ENCODE measurements at regions not wholly inside any gene's neighbourhood (a gene's known extent, or its start where the extent isn't known, plus 50 kb on each side); places are given as distances from the start of the nearest gene placed in this dataset.

DNA sequence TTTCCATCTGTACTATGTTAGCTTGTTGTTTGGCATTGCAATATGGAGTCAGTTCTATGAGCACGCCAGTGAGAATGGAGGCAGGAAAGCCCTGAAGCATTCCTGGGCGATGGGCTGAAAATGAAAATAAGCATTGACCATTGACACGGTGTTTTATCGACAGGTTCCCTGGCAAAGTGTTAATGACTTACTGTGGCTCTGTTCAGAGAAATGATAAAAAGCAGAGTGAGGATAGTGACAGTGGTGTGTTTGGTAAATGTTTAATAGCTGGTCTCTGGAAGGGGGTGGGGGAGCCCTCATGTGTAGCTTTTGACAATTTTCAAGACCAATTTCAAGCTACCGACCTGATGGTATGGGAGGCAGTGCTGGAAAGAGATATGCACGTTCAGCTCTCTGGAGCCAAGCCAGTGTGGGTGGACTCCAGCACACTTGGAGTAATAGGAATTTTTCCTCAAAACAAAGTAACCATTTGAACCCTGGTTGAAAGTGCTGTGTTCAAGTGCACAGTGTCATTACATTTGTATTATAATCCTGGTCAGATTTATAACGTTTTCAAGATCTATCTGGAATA, 341.7 kb upstream of the ROBO2 start:
- TF ChIP-seq POLR2A (IDR thresholded peaks at IDR 0.05; ENCODE audit: low read depth, low read length) (no peak), TAF1 (IDR thresholded peaks at IDR 0.05; ENCODE audit: borderline replicate concordance, low read depth, low read length) (no peak), POLR2AphosphoS5 (IDR thresholded peaks at IDR 0.05; ENCODE audit: low read depth, low read length) (no peak)

Measured in GM12892 (cell line).